ENCODE measurements at regions not wholly inside any gene's neighbourhood (a gene's known extent, or its start where the extent isn't known, plus 50 kb on each side); places are given as distances from the start of the nearest gene placed in this dataset.

GRCh38 chr9:134228649-134229048 is 64.3 kb upstream of the RNU6ATAC start:
- DNase-seq = no peak

GRCh38 chr9:134229466-134230091 is 65.2 kb upstream of the RNU6ATAC start:
- DNase-seq = no peak

GRCh38 chr9:134230092-134230941 is 66.0 kb upstream of the RNU6ATAC start:
- no peak for DNase-seq

GRCh38 chr9:134230942-134231325 is 66.6 kb upstream of the RNU6ATAC start:
- no peak for DNase-seq

- no peak for DNase-seq
Measured at GRCh38 chr9:134231330-134231745, 67.0 kb upstream of the RNU6ATAC start.

GRCh38 chr9:134231767-134232166 is 67.4 kb upstream of the RNU6ATAC start:
- DNase-seq = no peak

GRCh38 chr9:134233022-134233421 is 68.7 kb upstream of the RNU6ATAC start:
- no peak for DNase-seq

- DNase-seq = no peak
Measured at GRCh38 chr9:134234001-134234660, 69.8 kb upstream of the RNU6ATAC start.

GRCh38 chr9:134234687-134235359 is 70.5 kb upstream of the RNU6ATAC start:
- no peak for DNase-seq

GRCh38 chr9:134235366-134235765 is 71.0 kb upstream of the RNU6ATAC start:
- DNase-seq = no peak

GRCh38 chr9:134236001-134236421 is 71.6 kb upstream of the RNU6ATAC start:
- DNase-seq = no peak

- DNase-seq = no peak
Measured at GRCh38 chr9:134236935-134237629, 72.7 kb upstream of the RNU6ATAC start.

- no peak for DNase-seq
Measured at GRCh38 chr9:134237630-134238265, 73.4 kb upstream of the RNU6ATAC start.

- DNase-seq = no peak
Measured at GRCh38 chr9:134239130-134239903, 75.0 kb upstream of the RNU6ATAC start.

- no peak for DNase-seq
Measured at GRCh38 chr9:134239939-134240338, 75.6 kb upstream of the RNU6ATAC start.

GRCh38 chr9:134240361-134240760 is 76.0 kb upstream of the RNU6ATAC start:
- DNase-seq = no peak

- no peak for DNase-seq
Measured at GRCh38 chr9:134242706-134243105, 78.3 kb upstream of the RNU6ATAC start.

GRCh38 chr9:134243778-134244467 is 79.6 kb upstream of the RNU6ATAC start:
- DNase-seq = no peak

GRCh38 chr9:134245179-134245578 is 80.8 kb upstream of the RNU6ATAC start:
- no peak for DNase-seq

GRCh38 chr9:134247918-134248631 is 78.2 kb upstream of the RXRA start:
- no peak for DNase-seq

Measured in SHP77 treated with DMSO at 0.1 percent for 48 hours (cell line).